ENCODE measurements at regions not wholly inside any gene's neighbourhood (a gene's known extent, or its start where the extent isn't known, plus 50 kb on each side); places are given as distances from the start of the nearest gene placed in this dataset.

- no peak for TF ChIP-seq CTCF (IDR thresholded peaks at IDR 0.05; ENCODE audit: low read depth, low read length, poor library complexity, severe bottlenecking)
- no peak for TF ChIP-seq EZH2phosphoT487 (IDR thresholded peaks at IDR 0.05; ENCODE audit: borderline replicate concordance, low read length)
These were observed 236.9 kb downstream of the NSUN3 start for GRCh38 chr3:94299716-94300115.

Data from DOHH2 (cell line).